Thyroid gland (tissue), 4 donors: ENCODE measurements at regions not wholly inside any gene's neighbourhood (a gene's known extent, or its start where the extent isn't known, plus 50 kb on each side); places are given as distances from the start of the nearest gene placed in this dataset.
"Not testable (repeated sequence)": the region's sequence is repeated elsewhere in the genome, so short reads cannot be mapped to it uniquely, and the experiment has no call there.

Source experiments
- POLR2A ChIP-seq, 2 donors: fragments of 450-650 bp; IDR thresholded peaks; one replicate each; pipeline ENCODE4 v1.6.1; 2017; ENCODE audit warnings: antibody characterized with exemption in 2 of 2, mild to moderate bottlenecking in 2 of 2, moderate library complexity in 1 of 2
- TF ChIP-seq, protein P1 (sequence below), 6 experiments: fragments of 200-600 bp in 3 of 6; fragments of 450-650 bp in 3 of 6; sonication (generic) in 3 of 6; IDR thresholded peaks; one replicate each; pipeline ENCODE4 v1.5.1; 2016 to 2019; ENCODE audit warnings: antibody characterized with exemption in 6 of 6, mild to moderate bottlenecking in 2 of 6, inconsistent platforms in 1 of 6, moderate library complexity in 1 of 6

GRCh38 chr3:27821609-27822008 lies 99.5 kb upstream of the EOMES start:
- TF ChIP-seq POLR2A (IDR thresholded peaks at IDR 0.05) = not testable (repeated sequence)
- TF ChIP-seq, protein P1, sequence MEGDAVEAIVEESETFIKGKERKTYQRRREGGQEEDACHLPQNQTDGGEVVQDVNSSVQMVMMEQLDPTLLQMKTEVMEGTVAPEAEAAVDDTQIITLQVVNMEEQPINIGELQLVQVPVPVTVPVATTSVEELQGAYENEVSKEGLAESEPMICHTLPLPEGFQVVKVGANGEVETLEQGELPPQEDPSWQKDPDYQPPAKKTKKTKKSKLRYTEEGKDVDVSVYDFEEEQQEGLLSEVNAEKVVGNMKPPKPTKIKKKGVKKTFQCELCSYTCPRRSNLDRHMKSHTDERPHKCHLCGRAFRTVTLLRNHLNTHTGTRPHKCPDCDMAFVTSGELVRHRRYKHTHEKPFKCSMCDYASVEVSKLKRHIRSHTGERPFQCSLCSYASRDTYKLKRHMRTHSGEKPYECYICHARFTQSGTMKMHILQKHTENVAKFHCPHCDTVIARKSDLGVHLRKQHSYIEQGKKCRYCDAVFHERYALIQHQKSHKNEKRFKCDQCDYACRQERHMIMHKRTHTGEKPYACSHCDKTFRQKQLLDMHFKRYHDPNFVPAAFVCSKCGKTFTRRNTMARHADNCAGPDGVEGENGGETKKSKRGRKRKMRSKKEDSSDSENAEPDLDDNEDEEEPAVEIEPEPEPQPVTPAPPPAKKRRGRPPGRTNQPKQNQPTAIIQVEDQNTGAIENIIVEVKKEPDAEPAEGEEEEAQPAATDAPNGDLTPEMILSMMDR (IDR thresholded peaks at IDR 0.05) = not testable (repeated sequence)
